ENCODE measurements at regions not wholly inside any gene's neighbourhood (a gene's known extent, or its start where the extent isn't known, plus 50 kb on each side); places are given as distances from the start of the nearest gene placed in this dataset.

DNA sequence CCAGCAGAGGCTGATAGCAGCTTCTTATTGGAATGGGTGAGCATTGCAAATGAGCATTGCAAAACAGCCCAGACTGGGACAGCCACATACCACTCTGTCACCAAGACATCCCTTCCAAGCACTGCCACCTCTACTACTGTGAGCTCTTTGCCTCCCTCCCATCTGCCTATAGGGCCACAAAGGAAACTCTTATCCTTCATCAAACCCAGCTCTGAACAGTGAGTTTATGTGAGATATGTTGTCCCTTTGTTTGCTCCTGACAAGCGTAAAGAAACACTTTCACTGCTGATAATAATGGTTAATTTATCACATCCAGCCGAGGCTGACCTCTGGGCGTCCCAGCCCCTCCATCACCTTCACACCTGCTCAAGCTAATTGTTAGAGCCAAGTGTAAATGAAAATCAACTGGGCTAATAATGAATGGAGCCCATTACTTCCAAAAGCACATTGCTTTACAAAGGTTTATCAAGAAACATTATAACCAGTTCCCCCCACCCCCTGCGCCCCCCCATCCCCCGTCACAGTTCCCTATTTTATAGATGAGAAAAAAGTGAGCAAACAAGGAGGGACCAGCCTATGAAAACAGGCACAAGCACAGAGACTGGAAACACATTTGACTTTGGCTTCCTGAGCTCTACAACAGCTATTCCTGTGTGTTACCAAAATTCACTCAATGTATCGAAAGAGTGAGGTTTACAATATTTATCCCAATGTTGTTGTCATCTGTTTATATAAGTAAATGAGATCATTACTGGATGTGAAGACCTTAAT lies 146.3 kb downstream of the ANXA2 start:
- no peak for DNase-seq (ENCODE audit: low read depth)
- H3K4me3 ChIP-seq (ENCODE audit: control insufficient read depth, low read depth, low read length) = no peak overlapping the region
- no peak for TF ChIP-seq CTCF (IDR thresholded peaks at IDR 0.05; ENCODE audit: control insufficient read depth, insufficient read depth, low read depth, low read length, missing control alignments)

DNA sequence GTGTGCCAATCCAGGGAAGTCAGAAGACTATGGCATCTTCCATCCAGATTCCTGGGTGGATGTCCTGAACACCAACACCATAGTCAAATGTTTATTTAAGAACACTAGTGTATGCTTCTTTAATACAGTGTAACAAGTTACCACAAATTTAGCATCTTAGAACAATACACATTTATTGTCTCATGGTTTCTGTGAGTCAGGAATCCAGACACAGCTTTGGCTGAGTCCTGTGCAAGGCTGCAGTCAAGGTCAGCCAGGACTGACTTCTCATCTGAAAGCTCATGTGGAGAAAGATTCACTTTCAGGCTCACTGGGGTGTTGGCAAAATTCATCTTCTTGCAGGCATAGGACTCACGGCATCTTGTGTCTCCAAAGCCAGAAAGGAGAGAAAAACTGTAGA lies 143.4 kb downstream of the ANXA2 start:
- H3K4me3 ChIP-seq (ENCODE audit: control insufficient read depth, low read depth, low read length) = no peak overlapping the region
- no peak for DNase-seq (ENCODE audit: low read depth)
- TF ChIP-seq CTCF (IDR thresholded peaks at IDR 0.05; ENCODE audit: control insufficient read depth, insufficient read depth, low read depth, low read length, missing control alignments) = no peak

DNA sequence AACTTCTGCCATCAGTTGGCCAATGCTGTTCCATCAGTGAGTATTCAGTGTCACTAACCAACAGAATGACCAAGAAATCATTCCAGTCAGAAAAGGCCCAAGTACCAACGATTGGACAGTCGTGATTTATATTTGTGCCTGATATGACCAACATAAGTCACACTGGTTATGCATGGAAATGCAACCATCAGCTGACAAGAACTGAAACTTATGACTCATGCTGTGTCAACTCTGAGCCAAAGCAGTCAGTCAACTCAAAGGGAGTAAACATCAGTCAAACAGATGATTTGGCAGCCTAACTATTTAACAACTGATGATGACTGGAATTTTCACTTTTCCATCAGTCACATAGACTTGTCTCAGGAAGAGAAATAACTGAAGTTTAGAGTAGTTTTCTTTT lies 142.4 kb downstream of the ANXA2 start:
- TF ChIP-seq CTCF (IDR thresholded peaks at IDR 0.05; ENCODE audit: control insufficient read depth, insufficient read depth, low read depth, low read length, missing control alignments) = no peak

DNA sequence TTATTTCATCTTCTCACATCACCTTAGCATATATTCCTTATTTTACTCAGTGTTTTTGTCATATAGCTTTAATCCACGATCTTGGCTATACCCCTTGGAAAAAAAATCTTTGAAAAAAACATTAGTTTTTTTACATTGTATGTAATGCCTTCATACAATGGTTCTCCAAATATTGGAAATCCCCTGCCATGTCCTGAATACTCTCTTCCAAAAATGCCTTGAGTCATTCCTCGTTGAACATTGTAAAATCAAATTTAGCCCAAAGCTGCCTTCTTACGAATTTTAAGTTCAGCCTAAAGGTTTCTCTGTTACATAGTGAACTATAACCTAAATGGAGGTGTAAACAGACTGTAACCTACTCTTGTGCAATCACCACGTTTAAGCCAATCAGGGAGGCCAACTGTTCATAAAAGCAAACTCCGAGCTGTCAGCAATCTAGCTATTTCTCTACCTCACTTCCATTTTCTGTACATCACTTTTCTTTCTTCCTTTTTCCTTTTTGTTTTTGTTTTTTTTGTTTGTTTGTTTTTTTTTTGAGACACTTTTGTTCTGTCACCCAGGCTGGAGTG lies 140.1 kb downstream of the ANXA2 start:
- DNase-seq (ENCODE audit: low read depth) = no peak
- TF ChIP-seq CTCF (IDR thresholded peaks at IDR 0.05; ENCODE audit: control insufficient read depth, insufficient read depth, low read depth, low read length, missing control alignments) = no peak
- no peak overlapping the region for H3K4me3 ChIP-seq (ENCODE audit: control insufficient read depth, low read depth, low read length)

More for the DNA sequence above, 142.4 kb downstream of the ANXA2 start:
- no peak for DNase-seq (ENCODE audit: low read depth)
- H3K4me3 ChIP-seq (ENCODE audit: control insufficient read depth, low read depth, low read length) = no peak overlapping the region

DNA sequence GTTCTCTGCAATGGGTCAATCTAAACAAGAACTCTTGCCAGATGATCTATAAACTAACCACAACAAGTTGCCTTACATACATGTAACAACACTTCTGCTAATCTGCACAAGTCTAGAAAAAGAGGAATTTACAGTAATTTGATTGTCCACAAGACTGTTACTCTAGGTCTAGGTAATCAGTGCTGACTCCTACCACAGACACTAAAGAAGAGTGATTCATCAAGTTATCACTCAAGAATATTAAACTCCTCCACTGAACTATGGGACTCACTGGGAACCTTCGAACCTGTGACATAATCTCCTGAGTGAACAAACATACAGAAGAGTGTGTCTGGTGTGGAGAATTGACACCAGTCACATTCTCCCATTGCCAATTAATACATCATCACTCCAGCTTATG lies 138.3 kb downstream of the ANXA2 start:
- H3K4me3 ChIP-seq (ENCODE audit: control insufficient read depth, low read depth, low read length) = no peak overlapping the region
- no peak for DNase-seq (ENCODE audit: low read depth)
- TF ChIP-seq CTCF (IDR thresholded peaks at IDR 0.05; ENCODE audit: control insufficient read depth, insufficient read depth, low read depth, low read length, missing control alignments) = no peak

GRCh38 chr15:60264088-60264487 lies 133.7 kb downstream of the ANXA2 start:
- TF ChIP-seq CTCF (IDR thresholded peaks at IDR 0.05; ENCODE audit: control insufficient read depth, insufficient read depth, low read depth, low read length, missing control alignments) = no peak
- no peak for DNase-seq (ENCODE audit: low read depth)
- no peak overlapping the region for H3K4me3 ChIP-seq (ENCODE audit: control insufficient read depth, low read depth, low read length)
